GM19351 (cell line): ENCODE measurements at regions not wholly inside any gene's neighbourhood (a gene's known extent, or its start where the extent isn't known, plus 50 kb on each side); places are given as distances from the start of the nearest gene placed in this dataset.

Source experiments
- ATAC-seq: cut with Tn5 transposase; IDR thresholded peaks from one replicate; pipeline ENCODE4 v1.9.1; 2021; ENCODE audit warnings: mild to moderate bottlenecking, moderate library complexity; ENCODE audit not compliant: unreplicated experiment

DNA sequence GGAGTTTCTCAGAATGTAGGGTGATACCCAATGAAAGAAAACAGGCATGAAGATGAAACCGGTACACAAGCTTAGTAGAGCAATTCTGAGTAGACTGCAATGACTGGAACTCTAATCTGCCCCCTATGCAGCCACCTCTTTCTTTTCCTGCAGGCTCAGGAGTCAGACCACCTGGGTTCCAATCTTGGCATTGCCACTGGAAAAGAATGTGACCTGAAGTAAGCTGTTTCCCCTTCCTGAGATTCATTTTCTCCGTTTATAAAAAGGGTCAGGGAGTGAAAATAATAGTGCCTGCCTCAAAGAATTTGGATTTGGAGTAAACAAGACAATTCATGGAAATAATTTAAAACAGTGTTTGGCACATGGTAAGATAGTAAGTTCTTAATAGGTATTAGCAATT, 1464.0 kb downstream of the PCDH7 start:
- ATAC-seq, result no peak

DNA sequence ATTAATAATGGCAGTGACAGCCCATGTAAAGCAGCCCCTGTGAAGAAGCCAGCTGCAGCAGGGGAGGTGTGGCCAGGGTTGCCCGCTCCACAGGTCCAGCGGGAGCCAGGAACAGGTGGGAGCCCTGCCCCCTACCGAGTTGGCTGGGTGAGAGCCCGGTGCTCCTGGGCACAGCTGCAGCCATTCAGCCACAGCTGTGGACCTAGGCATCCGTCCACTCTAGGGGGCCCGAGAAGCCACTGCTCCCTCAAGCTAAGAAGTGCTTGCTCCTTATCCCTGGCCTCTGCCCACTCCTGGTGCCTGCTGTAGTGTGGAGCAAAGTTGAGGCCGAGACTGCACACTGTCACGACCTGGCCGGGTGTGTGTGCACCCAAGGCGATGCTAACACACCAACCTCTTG, 1469.0 kb downstream of the PCDH7 start:
- no peak for ATAC-seq

DNA sequence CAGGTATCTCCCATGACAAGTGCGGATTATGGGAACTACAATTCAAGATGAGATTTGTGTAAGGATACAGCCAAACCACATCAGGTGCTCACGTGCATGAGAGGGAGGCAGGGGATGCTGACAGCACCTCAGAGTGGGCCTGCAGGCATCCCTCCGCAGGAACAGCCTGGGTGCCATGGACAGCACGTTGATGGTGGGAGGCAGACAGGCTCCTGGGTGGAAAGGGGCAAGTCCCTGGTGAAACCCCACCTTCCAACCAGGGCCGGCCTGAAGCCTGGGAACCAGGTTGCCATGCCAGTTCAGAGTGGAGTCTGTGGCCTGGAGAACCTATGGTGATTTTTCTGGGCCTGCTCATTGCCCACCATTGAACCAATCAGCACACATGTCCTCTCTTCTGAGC, 1469.6 kb downstream of the PCDH7 start:
- no peak for ATAC-seq

- ATAC-seq, result no peak
Observed at GRCh38 chr4:32191961-32192360, 1471.8 kb downstream of the PCDH7 start.

- ATAC-seq, result no peak
Observed at GRCh38 chr4:32192363-32192762, 1472.2 kb downstream of the PCDH7 start.

DNA sequence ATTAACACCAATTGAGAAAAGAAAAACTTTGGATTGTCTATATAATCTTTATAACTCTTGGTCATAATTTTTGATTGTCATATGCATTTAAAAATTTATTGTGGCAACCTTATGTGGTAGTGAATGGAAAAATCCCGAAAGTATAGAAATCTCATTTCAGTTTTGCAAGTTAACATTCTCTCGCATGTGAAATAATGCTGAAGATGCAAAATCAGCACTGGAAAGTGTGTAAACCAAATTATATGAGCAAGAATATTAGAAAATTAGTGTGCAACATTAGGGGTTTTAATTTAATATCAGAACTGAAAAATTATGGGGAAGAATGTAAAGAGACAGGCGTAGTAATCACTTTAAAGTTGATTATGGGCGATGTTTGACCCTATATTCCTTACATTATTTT, 1472.8 kb downstream of the PCDH7 start:
- ATAC-seq, result no peak

- ATAC-seq, result no peak
Observed at GRCh38 chr4:32196950-32197688, 1477.0 kb downstream of the PCDH7 start.

DNA sequence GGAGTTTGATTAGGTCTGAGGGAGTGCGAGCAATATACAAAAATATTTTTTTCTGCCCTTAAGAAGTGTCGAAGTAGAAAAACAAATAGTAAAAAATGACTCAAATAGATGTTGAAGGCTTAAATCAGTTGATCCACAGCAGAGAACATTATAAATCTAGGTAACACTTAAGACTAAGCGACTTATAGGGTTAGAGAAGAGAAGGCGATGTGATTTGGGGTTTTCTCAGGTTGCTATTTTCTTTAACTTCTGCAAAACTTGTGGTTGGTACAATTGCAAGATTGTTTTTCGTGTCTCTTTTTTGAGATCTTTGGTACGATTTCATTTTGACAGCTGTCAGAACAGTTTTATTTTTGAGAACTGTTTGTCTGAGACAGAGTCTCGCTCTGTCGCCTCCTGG, 1479.5 kb downstream of the PCDH7 start:
- ATAC-seq, result no peak

DNA sequence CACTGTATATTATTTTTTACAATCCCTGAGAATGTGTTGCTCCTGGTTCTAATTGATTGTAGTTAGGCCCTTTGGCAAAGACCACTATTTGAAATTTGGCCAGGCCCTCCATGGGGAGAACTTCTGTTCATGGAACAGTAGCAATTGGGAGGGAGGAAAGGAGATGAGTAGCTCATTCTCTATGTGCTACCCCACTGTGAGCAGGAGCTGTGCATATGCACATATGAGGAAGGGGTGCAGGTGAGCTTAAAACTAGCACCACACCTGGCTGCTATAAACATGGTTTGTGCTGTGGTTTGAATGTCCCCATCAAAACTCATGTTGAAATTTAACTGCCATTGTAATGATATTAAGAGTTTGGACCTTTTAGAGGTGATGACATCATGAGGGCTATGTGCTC, 1483.2 kb downstream of the PCDH7 start:
- ATAC-seq, result no peak

DNA sequence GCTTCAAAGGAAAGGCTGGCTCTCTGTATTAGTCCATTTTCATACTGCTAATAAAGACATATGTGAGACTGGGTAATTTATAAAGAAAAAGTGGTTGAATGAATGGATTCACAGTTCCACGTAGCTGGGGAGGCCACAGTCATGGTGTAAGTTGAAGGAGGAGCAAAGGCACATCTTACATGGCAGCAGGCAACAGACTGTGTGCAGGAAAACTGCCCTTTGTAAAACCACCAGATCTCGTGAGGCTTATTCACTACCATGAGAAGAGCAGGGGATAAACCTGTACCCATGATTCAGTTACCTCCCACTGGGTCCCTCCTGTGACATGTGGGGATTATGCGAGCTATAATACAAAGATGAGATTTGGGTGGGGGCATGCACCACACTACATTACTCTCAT, 1486.6 kb downstream of the PCDH7 start:
- no peak for ATAC-seq

DNA sequence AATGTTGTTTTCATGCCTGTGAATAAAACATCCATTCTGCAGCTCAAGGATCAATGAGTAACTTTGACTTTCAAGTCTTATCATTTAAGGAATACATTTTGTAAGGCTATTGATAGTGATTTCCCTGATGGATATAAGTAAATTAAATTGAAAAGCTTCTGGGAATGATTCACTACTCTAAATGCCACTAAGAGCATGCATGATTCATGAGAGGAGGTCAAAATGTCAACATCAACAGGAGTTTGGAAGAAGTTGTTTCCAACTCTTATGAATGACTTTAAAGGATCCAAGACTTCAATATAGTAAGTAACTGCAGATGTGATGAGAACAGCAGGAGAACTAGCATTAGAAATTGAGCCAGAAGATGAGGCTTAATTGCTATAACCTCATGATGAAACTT, 1487.3 kb downstream of the PCDH7 start:
- no peak for ATAC-seq

- no peak for ATAC-seq
Observed at GRCh38 chr4:32215277-32215676, 1495.1 kb downstream of the PCDH7 start.

GRCh38 chr4:32216502-32216901, 1496.3 kb downstream of the PCDH7 start:
- no peak for ATAC-seq

DNA sequence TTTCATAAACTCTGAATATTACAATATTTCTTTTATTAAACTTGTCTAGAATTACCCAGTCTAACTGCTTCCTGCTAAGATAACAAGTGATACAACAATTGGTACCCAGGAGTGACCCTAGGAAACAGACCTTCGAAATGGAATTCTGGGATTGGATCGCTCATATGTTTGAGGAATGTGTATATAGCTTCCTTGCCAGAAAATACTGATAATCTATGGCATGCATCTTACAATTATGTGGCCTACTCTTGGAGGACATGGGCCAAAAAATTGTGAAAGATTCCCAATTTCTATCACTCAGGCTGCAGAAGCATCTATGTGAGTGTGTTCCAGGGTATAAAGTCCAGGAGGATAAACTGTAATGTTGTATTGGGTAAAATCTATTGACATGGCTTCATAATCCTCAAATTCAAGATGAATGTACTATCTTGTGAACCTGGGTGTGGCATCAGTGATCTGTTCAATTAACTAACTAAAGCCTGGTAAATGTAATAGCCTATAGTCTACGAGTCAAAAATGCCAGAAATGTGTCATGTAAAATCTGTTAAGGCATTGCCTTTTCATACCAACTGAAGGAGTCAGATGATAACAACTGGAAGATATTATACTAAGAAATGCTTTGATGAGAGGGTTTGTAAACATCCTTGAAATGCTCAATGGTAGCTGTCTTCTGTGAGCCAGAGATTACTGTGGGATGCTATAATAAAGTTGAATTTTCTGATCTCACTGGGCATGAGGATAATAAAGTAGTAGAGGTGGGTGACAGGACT, 1499.3 kb downstream of the PCDH7 start:
- no peak for ATAC-seq

GRCh38 chr4:32226204-32226603, 1506.0 kb downstream of the PCDH7 start:
- ATAC-seq, result no peak

DNA sequence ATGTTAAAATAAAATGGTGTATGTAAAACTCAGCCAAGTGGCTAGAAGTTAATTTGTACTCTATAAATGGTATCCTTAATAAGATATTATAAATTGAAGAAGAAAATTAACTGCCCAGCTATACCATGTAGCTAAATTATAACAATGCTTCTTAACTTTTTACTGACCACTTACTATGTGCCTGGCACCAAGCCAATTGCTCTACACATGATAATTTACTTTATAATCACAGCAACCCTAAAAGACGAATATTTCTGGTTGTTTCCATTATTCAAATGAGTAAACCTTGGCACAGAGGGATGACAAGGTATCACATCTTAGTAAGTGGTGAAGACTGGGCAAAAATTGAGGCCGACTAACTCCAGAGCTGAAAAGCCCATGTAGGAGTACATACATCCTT, 1506.6 kb downstream of the PCDH7 start:
- ATAC-seq, result no peak

DNA sequence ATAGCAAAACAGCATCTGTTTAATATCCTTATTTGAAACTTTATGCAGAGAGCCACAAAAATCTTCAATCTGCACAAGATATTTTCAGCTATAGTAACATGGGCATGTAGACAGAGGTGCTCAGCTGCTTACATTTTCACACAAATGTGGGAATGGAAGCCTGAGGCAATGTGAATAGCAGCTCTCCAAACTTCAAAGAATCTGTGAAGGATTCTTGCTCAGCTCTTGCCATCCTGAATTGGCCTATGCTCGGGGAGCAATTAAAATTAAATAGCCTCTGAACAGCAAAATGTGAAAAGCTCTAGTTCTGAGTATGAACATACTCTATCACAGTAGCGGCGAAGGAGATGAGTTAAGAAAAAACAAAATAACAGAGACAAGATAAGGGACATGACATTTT, 1523.8 kb downstream of the PCDH7 start:
- no peak for ATAC-seq

DNA sequence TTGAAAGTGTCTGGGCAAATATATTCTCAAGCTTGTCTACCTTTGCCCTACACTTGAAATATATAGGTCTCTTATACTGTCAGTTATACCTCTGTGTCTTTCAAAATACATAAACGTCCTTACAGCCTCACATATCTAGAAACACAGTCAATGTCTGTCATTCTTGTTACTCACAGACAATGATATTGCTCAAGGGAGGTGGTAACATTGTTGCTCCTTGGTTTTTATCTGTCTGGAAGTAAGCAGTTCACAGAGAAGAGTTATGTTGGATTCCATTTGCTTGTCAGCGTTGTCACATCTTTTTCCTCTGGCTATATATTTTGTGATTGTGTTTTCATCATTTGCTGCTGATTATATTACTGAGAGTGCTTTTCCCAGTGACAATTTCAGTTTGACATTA, 1528.9 kb downstream of the PCDH7 start:
- no peak for ATAC-seq

DNA sequence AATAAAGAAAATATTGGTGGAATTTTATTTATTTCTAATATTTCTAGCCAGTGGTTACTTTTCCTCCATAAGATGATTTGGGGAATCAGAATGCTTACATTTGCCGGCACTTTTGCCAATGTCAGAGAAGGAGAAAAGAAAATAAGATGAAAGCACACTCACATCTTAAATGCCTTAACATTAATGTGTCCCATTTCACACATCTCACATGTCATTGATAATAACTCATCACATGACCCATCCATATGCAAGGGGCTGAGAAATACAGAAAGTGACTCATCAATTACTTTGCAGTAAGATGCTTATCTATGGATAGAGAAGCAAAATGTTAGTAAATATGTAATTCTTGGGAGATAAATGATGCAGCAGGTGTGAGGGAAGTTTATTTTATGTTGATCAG, 1531.0 kb downstream of the PCDH7 start:
- ATAC-seq, result no peak

DNA sequence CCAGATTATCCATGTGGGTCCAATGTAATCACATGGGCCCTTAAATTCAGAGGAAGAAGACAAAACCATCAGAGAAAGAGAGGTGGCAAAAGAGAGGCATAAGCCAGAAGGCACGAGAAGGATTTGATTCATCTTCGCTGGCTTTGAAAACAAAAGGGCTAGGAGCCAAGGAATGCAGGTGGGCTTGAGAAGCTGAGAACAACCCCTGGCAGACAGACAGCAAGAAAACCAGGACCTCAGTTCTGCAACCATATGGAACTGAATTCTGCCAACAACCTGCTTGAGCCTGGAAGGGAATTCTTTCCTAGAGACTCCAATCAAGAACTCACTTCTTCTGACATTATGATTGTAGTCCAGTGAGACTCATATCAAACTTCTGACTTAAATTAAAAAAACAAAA, 1531.8 kb downstream of the PCDH7 start:
- ATAC-seq, result no peak

- ATAC-seq, result no peak
Observed at GRCh38 chr4:32254216-32254615, 1534.0 kb downstream of the PCDH7 start.

- no peak for ATAC-seq
Observed at GRCh38 chr4:32258986-32259385, 1538.8 kb downstream of the PCDH7 start.

- ATAC-seq, result no peak
Observed at GRCh38 chr4:32261196-32261595, 1541.0 kb downstream of the PCDH7 start.
